ENCODE measurements at regions not wholly inside any gene's neighbourhood (a gene's known extent, or its start where the extent isn't known, plus 50 kb on each side); places are given as distances from the start of the nearest gene placed in this dataset.

GRCh38 chr2:7256377-7256776, 339.2 kb downstream of the RNF144A start:
- Histone ChIP-seq H3K9ac (ENCODE audit: extremely low read depth, low read length, poor library complexity, severe bottlenecking) (no peak overlapping the region), H3K36me3 (ENCODE audit: control insufficient read depth, insufficient read depth, low read length) (no peaks in the 10 kb centered on the region), H3K4me3 (ENCODE audit: low read length) (no peak overlapping the region), H3K27ac (ENCODE audit: low read depth, low read length) (no peak overlapping the region), H3K4me1 (ENCODE audit: control insufficient read depth, insufficient read depth, low read length) (no peaks in the 10 kb centered on the region), H3K27me3 (ENCODE audit: control insufficient read depth, insufficient read depth, low read length, poor library complexity, severe bottlenecking) (no peaks in the 10 kb centered on the region), H3K9me3 (ENCODE audit: control insufficient read depth, low read length) (no peaks in the 10 kb centered on the region)
- Mint-ChIP-seq H3K9me3 (peaks cover 3% of the 10 kb centered on the region), H3K27ac (no peak overlapping the region), H3K36me3 (ENCODE audit: low read depth) (no peaks in the 10 kb centered on the region), H3K4me1 (no peaks in the 10 kb centered on the region), H3K27me3 (ENCODE audit: insufficient read depth) (no peaks in the 10 kb centered on the region), H3K4me3 (no peak overlapping the region)
- no peak for DNase-seq
- no peak for TF ChIP-seq CTCF (conservative IDR thresholded peaks at IDR 0.05)
- WGBS, 2 experiments (ENCODE audit: insufficient coverage in 1 of 2, insufficient read length in 1 of 2): 90 to 97% methylated on average over 2 to 4 of the region's 5 CpGs

GRCh38 chr2:7262727-7263126, 345.5 kb downstream of the RNF144A start:
- TF ChIP-seq CTCF (conservative IDR thresholded peaks at IDR 0.05): no peak
- no peaks in the 10 kb centered on the region for H3K36me3 ChIP-seq (ENCODE audit: control insufficient read depth, insufficient read depth, low read length)
- no peaks in the 10 kb centered on the region for H3K27me3 ChIP-seq (ENCODE audit: control insufficient read depth, insufficient read depth, low read length, poor library complexity, severe bottlenecking)
- H3K27ac ChIP-seq (ENCODE audit: low read depth, low read length): no peak overlapping the region
- H3K4me1 ChIP-seq (ENCODE audit: control insufficient read depth, insufficient read depth, low read length): no peaks in the 10 kb centered on the region
- H3K9ac ChIP-seq (ENCODE audit: extremely low read depth, low read length, poor library complexity, severe bottlenecking): no peak overlapping the region
- Mint-ChIP-seq H3K9me3 (peaks cover 3% of the 10 kb centered on the region), H3K27ac (no peak overlapping the region), H3K4me3 (no peak overlapping the region), H3K4me1 (no peaks in the 10 kb centered on the region), H3K27me3 (ENCODE audit: insufficient read depth) (peaks cover 2% of the 10 kb centered on the region), H3K36me3 (ENCODE audit: low read depth) (no peaks in the 10 kb centered on the region)
- WGBS, 2 experiments (ENCODE audit: insufficient coverage in 1 of 2, insufficient read length in 1 of 2): 88 to 100% methylated on average over 1 to 6 of the region's 6 CpGs
- no peaks in the 10 kb centered on the region for H3K9me3 ChIP-seq (ENCODE audit: control insufficient read depth, low read length)
- H3K4me3 ChIP-seq (ENCODE audit: low read length): no peak overlapping the region
- DNase-seq: no peak

GRCh38 chr2:7264791-7265190, 347.6 kb downstream of the RNF144A start:
- H3K4me3 Mint-ChIP-seq: no peak overlapping the region
- H3K9me3 ChIP-seq (ENCODE audit: control insufficient read depth, low read length): no peaks in the 10 kb centered on the region
- no peaks in the 10 kb centered on the region for H3K9me3 Mint-ChIP-seq
- no peaks in the 10 kb centered on the region for H3K36me3 ChIP-seq (ENCODE audit: control insufficient read depth, insufficient read depth, low read length)
- no peak overlapping the region for H3K4me3 ChIP-seq (ENCODE audit: low read length)
- 90 to 93% methylated on average over 8 of the region's 8 CpGs for WGBS, 2 experiments (ENCODE audit: insufficient coverage in 1 of 2, insufficient read length in 1 of 2)
- DNase-seq: no peak
- no peak for TF ChIP-seq CTCF (conservative IDR thresholded peaks at IDR 0.05)
- no peak overlapping the region for H3K9ac ChIP-seq (ENCODE audit: extremely low read depth, low read length, poor library complexity, severe bottlenecking)
- H3K27me3 ChIP-seq (ENCODE audit: control insufficient read depth, insufficient read depth, low read length, poor library complexity, severe bottlenecking): no peaks in the 10 kb centered on the region
- H3K27ac Mint-ChIP-seq: no peak overlapping the region
- no peaks in the 10 kb centered on the region for H3K4me1 Mint-ChIP-seq
- H3K27ac ChIP-seq (ENCODE audit: low read depth, low read length): peak overlapping the region; percentile 80
- no peaks in the 10 kb centered on the region for H3K36me3 Mint-ChIP-seq (ENCODE audit: low read depth)
- peaks cover 2% of the 10 kb centered on the region for H3K27me3 Mint-ChIP-seq (ENCODE audit: insufficient read depth)
- H3K4me1 ChIP-seq (ENCODE audit: control insufficient read depth, insufficient read depth, low read length): no peaks in the 10 kb centered on the region

All from endodermal cell (in vitro differentiated cells).